WTC11 (cell line): ENCODE measurements at regions not wholly inside any gene's neighbourhood (a gene's known extent, or its start where the extent isn't known, plus 50 kb on each side); places are given as distances from the start of the nearest gene placed in this dataset.

ENCODE experiments used
- ATAC-seq: fragments of 200-7000 bp; cut with Tn5 transposase; 2 replicates; pipeline ENCODE4 v1.10.0; 2021; ENCODE audit warnings: mild to moderate bottlenecking, moderate library complexity
- CTCF ChIA-PET: fragments of 300-600 bp; sonication (Branson Sonifier 250); formaldehyde crosslinking; loops from one replicate; lab custom pipeline; 2021; ENCODE audit warnings: antibody characterized with exemption; lab: Charles Lee
- POLR2A ChIA-PET: fragments of 350-600 bp; sonication (Branson Sonifier 250); formaldehyde crosslinking; loops from one replicate; lab custom pipeline; 2021; ENCODE audit warnings: antibody characterized with exemption; lab: Charles Lee
- DNase-seq: peaks from one replicate; pipeline ENCODE4 v3.0.0; 2021; ENCODE audit warnings: low spot score
- H3K27ac Mint-ChIP-seq: 2 replicates; pipeline ENCODE4 v1.8.0; 2021; ENCODE audit warnings: mixed read lengths
- H3K27me3 Mint-ChIP-seq: 2 replicates; pipeline ENCODE4 v1.8.0; 2021; ENCODE audit warnings: low read depth, mild to moderate bottlenecking, moderate library complexity, mixed read lengths
- H3K36me3 Mint-ChIP-seq: 2 replicates; pipeline ENCODE4 v1.8.0; 2021; ENCODE audit warnings: mixed read lengths
- H3K4me1 Mint-ChIP-seq: 2 replicates; pipeline ENCODE4 v1.8.0; 2022; ENCODE audit warnings: mixed read lengths
- H3K4me3 Mint-ChIP-seq: 2 replicates; pipeline ENCODE4 v1.8.0; 2021; ENCODE audit warnings: mild to moderate bottlenecking, moderate library complexity, mixed read lengths
- H3K9me3 Mint-ChIP-seq: 2 replicates; pipeline ENCODE4 v1.8.0; 2021; ENCODE audit warnings: mixed read lengths
- CREM ChIP-seq: sonication (generic); formaldehyde crosslinking; IDR thresholded peaks from 2 replicates; pipeline ENCODE4 v1.8.1; 2022; ENCODE audit warnings: mild to moderate bottlenecking, missing genetic modification reagents, moderate library complexity
- E2F5 ChIP-seq: sonication (generic); formaldehyde crosslinking; IDR thresholded peaks from 2 replicates; pipeline ENCODE4 v1.8.1; 2022; ENCODE audit warnings: mild to moderate bottlenecking, moderate library complexity, missing genetic modification reagents
- ESRRA ChIP-seq: sonication (generic); formaldehyde crosslinking; IDR thresholded peaks from 2 replicates; pipeline ENCODE4 v1.8.1; 2022; ENCODE audit warnings: mild to moderate bottlenecking, missing genetic modification reagents, borderline replicate concordance
- FOXJ3 ChIP-seq: sonication (generic); formaldehyde crosslinking; IDR thresholded peaks from 2 replicates; pipeline ENCODE4 v1.9.0; 2021; ENCODE audit warnings: missing genetic modification reagents, mild to moderate bottlenecking, borderline replicate concordance
- GRHL2 ChIP-seq: fragments of 250-450 bp; sonication (Bioruptor Pico); IDR thresholded peaks from 2 replicates; pipeline ENCODE4 v1.8.0; 2022; ENCODE audit warnings: mild to moderate bottlenecking, moderate library complexity; ENCODE audit not compliant: insufficient replicate concordance, severe bottlenecking
- HMGA2 ChIP-seq: fragments of 250-450 bp; sonication (Bioruptor Pico); IDR thresholded peaks from 2 replicates; pipeline ENCODE4 v1.4.0; 2021; ENCODE audit warnings: mild to moderate bottlenecking, moderate library complexity
- IRF1 ChIP-seq: sonication (generic); formaldehyde crosslinking; IDR thresholded peaks from 2 replicates; pipeline ENCODE4 v1.8.0; 2023; ENCODE audit warnings: missing genetic modification reagents
- IRF2 ChIP-seq: sonication (generic); formaldehyde crosslinking; IDR thresholded peaks from 2 replicates; pipeline ENCODE4 v1.8.0; 2022; ENCODE audit warnings: low read depth, missing genetic modification reagents, borderline replicate concordance
- JAZF1 ChIP-seq: fragments of 250-450 bp; sonication (Bioruptor Pico); IDR thresholded peaks from 2 replicates; pipeline ENCODE4 v1.9.0; 2021; ENCODE audit warnings: moderate library complexity, mild to moderate bottlenecking, inconsistent platforms
- MXD4 ChIP-seq: fragments of 250-450 bp; sonication (Bioruptor Pico); IDR thresholded peaks from 2 replicates; pipeline ENCODE4 v1.8.0; 2021; ENCODE audit warnings: mild to moderate bottlenecking, moderate library complexity, borderline replicate concordance
- NR3C1 ChIP-seq: sonication (generic); formaldehyde crosslinking; conservative IDR thresholded peaks from 2 replicates; pipeline ENCODE4 v1.8.1; 2023; ENCODE audit warnings: low read depth, mild to moderate bottlenecking, missing genetic modification reagents
- OVOL2 ChIP-seq: fragments of 250-450 bp; sonication (Bioruptor Pico); IDR thresholded peaks from 2 replicates; pipeline ENCODE4 v1.9.0; 2021; ENCODE audit warnings: mild to moderate bottlenecking, borderline replicate concordance
- RORB ChIP-seq: fragments of 250-450 bp; sonication (Bioruptor Pico); IDR thresholded peaks from 2 replicates; pipeline ENCODE4 v1.9.0; 2021; ENCODE audit warnings: mild to moderate bottlenecking
- TCF7 ChIP-seq: sonication (generic); formaldehyde crosslinking; IDR thresholded peaks from 2 replicates; pipeline ENCODE4 v1.8.0; 2022; ENCODE audit warnings: mild to moderate bottlenecking, low read depth, missing genetic modification reagents, moderate library complexity
- USF1 ChIP-seq: sonication (generic); formaldehyde crosslinking; IDR thresholded peaks from 2 replicates; pipeline ENCODE4 v1.8.0; 2022; ENCODE audit warnings: mild to moderate bottlenecking, missing genetic modification reagents
- ZNF138 ChIP-seq: sonication (generic); formaldehyde crosslinking; conservative IDR thresholded peaks from 2 replicates; pipeline ENCODE4 v1.8.1; 2022; ENCODE audit warnings: mild to moderate bottlenecking, moderate library complexity, missing genetic modification reagents
- ZNF317 ChIP-seq: sonication (generic); formaldehyde crosslinking; IDR thresholded peaks from 2 replicates; pipeline ENCODE4 v1.8.1; 2023; ENCODE audit warnings: low read depth, mild to moderate bottlenecking, moderate library complexity, missing genetic modification reagents, borderline replicate concordance
- TF ChIP-seq, protein P1 (sequence below): sonication (generic); formaldehyde crosslinking; IDR thresholded peaks from 2 replicates; pipeline ENCODE4 v1.8.1; 2022; ENCODE audit warnings: low read depth, missing genetic modification reagents, borderline replicate concordance

GRCh38 chr21:35644523-35644922 is 415.8 kb downstream of the SETD4 start:
- no peak for DNase-seq
- ATAC-seq: no peak
- CTCF ChIA-PET: no interaction called here
- Mint-ChIP-seq H3K27ac (no peak overlapping the region), H3K4me3 (no peak overlapping the region)
- TF ChIP-seq JAZF1 (CRISPR knock-in tag) (no peak), RORB (CRISPR knock-in tag) (no peak), GRHL2 (CRISPR knock-in tag) (no peak), USF1 (CRISPR knock-in tag) (no peak), E2F5 (CRISPR knock-in tag) (no peak)
- TF ChIP-seq, all 79 proteins: peak for 0
- no peaks in the 10 kb centered on the region for H3K9me3 Mint-ChIP-seq
- 0 out of 2 replicates have a peak, but pooled peaks cover 3% of the 10 kb centered on the region for H3K27me3 Mint-ChIP-seq
- no peaks in the 10 kb centered on the region for H3K36me3 Mint-ChIP-seq
- peaks cover 15% of the 10 kb centered on the region for H3K4me1 Mint-ChIP-seq
- POLR2A ChIA-PET: no interaction called here

DNA sequence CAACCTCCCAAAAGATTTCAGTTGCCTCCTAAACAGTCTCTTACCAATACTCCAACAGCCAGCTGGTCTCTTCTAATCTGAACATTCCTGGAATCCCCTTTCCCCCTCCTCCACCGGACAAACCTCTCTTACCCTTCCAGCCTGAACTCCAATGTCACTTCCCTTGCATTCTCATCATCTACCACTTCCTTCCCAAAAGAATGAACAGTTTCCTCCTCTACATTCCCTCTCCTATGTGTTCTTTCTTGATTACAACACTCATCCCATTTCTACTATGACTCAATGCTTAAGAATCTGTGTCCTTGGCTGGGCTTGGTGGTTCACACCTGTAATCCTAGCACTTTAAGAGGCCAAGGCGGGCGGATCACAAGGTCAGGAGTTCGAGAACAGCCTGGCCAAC is 417.1 kb downstream of the SETD4 start:
- ChIA-PET POLR2A (no interaction called here), CTCF (no interaction called here)
- TF ChIP-seq MXD4 (CRISPR knock-in tag): no peak
- TF ChIP-seq USF1 (CRISPR knock-in tag): no peak
- no peak for TF ChIP-seq ZNF317 (CRISPR knock-in tag)
- no peak for TF ChIP-seq HMGA2 (CRISPR knock-in tag)
- TF ChIP-seq FOXJ3 (CRISPR knock-in tag): no peak
- no peak for TF ChIP-seq E2F5 (CRISPR knock-in tag)
- no peak for TF ChIP-seq ESRRA (CRISPR knock-in tag)
- TF ChIP-seq TCF7 (CRISPR knock-in tag): no peak
- TF ChIP-seq IRF2: no peak
- TF ChIP-seq, protein P1, sequence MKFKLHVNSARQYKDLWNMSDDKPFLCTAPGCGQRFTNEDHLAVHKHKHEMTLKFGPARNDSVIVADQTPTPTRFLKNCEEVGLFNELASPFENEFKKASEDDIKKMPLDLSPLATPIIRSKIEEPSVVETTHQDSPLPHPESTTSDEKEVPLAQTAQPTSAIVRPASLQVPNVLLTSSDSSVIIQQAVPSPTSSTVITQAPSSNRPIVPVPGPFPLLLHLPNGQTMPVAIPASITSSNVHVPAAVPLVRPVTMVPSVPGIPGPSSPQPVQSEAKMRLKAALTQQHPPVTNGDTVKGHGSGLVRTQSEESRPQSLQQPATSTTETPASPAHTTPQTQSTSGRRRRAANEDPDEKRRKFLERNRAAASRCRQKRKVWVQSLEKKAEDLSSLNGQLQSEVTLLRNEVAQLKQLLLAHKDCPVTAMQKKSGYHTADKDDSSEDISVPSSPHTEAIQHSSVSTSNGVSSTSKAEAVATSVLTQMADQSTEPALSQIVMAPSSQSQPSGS (CRISPR knock-in tag): no peak
- TF ChIP-seq IRF1 (CRISPR knock-in tag): no peak
- TF ChIP-seq OVOL2 (CRISPR knock-in tag): no peak
- no peak for TF ChIP-seq CREM (CRISPR knock-in tag)
- TF ChIP-seq ZNF138: no peak
- no peak for TF ChIP-seq NR3C1
- no peak for ATAC-seq
- no peaks in the 10 kb centered on the region for H3K9me3 Mint-ChIP-seq
- no peak overlapping the region for H3K27ac Mint-ChIP-seq
- DNase-seq: no peak
- H3K36me3 Mint-ChIP-seq: no peaks in the 10 kb centered on the region
- no peaks in the 10 kb centered on the region for H3K27me3 Mint-ChIP-seq
- H3K4me1 Mint-ChIP-seq: peaks cover 2% of the 10 kb centered on the region
- no peak overlapping the region for H3K4me3 Mint-ChIP-seq
